C4-2B (cell line): ENCODE measurements at regions not wholly inside any gene's neighbourhood (a gene's known extent, or its start where the extent isn't known, plus 50 kb on each side); places are given as distances from the start of the nearest gene placed in this dataset.

Experiments used
- H3K27ac ChIP-seq: fragments of 450-650 bp; 2 replicates; pipeline ENCODE4 v1.5.1; 2017
- CTCF ChIP-seq: fragments of 450-650 bp; conservative IDR thresholded peaks from 2 replicates; pipeline ENCODE4 v1.5.1; 2017; ENCODE audit warnings: mild to moderate bottlenecking
- ZFX ChIP-seq: fragments of 450-650 bp; IDR thresholded peaks from 2 replicates; pipeline ENCODE4 v1.6.1; 2017

GRCh38 chr10:105982735-105983134 is 1181.8 kb downstream of the SORCS1 start:
- no peak overlapping the region for H3K27ac ChIP-seq
- no peak for TF ChIP-seq ZFX
- TF ChIP-seq CTCF, result no peak

DNA sequence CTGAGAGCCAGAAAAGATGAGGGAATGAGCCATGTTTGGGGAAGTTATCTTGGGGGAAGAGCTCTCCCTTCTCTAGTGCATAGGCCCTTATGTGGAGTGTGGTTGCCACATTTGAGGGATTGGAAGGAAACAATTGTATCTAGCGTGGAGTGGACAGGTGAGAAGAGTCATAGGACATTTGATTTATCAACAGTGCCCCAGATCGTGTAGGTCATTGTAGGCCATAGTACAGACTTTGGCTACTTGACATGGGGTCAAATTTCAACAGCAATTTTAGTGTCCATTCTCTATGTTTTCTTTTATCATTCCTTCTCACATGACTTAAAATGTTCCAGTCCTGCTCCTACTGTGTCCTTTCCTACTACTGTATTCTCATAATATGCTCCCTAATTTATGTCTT is 1182.8 kb downstream of the SORCS1 start:
- TF ChIP-seq CTCF (no peak), ZFX (no peak)
- H3K27ac ChIP-seq, result no peak overlapping the region

DNA sequence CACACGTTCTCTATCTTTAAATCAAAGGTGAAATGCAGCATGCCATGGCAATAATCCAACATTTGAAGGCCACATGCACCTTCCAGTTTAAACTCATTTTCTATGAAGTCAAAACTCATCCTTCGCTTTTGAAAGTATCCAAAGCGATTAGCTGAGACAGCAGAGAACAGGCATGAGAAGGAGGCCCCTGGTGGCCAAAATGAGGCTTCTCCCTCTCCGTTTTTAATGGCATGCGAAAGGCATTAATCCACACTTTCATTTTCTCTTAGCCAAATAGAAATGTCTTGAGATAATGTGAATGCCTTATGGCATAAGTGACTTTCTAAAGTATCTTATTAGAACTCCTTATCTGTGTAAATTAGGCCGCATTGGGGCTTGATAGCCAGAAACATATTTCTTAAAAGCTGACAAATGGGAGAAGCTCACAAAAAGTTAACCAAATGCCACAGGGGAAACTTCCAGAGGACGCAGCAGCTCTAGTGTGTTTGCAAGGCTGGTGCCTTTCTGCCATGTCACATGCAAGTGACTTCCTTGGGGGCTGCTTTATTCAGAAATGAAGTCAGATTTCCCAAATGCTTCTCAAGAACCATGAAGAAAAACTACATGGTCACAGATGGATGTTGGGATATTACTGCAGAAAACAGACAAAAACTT is 1189.6 kb downstream of the SORCS1 start:
- TF ChIP-seq CTCF (peak; percentile 88), ZFX (no peak)
- no peak overlapping the region for H3K27ac ChIP-seq

DNA sequence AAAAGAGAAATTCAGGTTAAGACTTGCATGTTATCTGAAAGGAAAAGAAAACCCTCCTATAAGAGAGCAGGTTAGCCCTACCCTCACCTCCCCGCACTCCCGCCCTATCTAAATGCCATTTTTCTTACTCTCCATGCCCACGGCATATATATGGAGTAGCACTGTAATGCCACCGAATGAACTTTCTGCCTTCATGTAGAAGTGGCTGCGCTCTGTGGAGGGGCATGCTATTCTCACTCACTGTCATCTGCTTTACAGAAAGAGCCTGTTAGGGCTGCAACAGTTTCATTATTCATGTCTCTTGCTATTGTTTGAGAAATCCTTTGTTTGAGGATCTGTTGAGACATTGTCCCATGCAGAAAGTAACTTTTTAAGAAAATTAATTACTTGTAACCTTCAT is 1190.6 kb downstream of the SORCS1 start:
- H3K27ac ChIP-seq, result no peak overlapping the region

DNA sequence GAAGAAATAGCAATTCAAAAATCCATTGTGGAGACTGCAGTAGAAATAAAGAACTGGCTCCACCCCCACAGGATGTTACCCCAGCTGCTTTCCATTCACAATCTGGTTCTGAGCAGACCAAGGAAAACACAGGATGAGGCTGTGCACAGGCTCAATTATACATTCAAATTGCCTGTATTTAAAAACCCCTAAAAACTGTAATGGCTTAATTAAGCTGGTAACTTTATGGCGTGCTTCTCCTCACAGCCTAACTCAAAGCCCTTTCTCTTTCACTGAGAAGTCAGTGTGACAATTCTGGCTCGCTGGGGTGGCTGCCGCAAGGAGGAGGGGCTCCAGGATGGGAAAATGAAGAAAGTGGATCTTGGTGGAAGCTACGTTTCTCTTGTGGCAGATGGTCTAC is 1191.1 kb downstream of the SORCS1 start:
- TF ChIP-seq ZFX (no peak), CTCF (no peak)
- H3K27ac ChIP-seq, result no peak overlapping the region

More for the DNA sequence above, 1190.6 kb downstream of the SORCS1 start:
- no peak for TF ChIP-seq CTCF
- no peak for TF ChIP-seq ZFX

GRCh38 chr10:105971460-105971859 is 1193.0 kb downstream of the SORCS1 start:
- H3K27ac ChIP-seq, result no peak overlapping the region
- no peak for TF ChIP-seq ZFX

DNA sequence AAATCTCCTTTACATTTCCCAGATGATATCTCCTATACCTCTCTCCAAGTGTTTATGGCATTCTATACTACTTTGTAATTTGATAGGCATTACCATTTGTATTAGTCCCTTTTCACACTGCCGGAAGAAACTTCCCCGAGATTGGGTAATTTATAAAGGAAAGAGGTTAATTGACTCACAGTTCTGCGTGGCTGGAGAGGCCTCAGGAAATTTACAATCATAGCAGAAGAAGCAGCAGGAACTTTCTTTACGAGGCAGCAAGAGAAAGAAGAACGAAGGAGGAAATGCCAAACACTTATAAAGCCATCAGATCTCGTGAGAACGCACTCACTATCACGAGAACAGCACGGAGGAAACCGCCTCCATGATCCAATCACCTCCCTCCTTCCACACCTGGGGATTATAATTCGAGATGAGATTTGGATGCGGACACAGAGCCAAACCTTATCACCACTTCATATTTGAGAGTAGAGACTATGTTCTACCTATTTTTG is 1194.6 kb downstream of the SORCS1 start:
- no peak for TF ChIP-seq ZFX
- TF ChIP-seq CTCF, result no peak
- no peak overlapping the region for H3K27ac ChIP-seq

- TF ChIP-seq ZFX (no peak), CTCF (no peak)
- no peak overlapping the region for H3K27ac ChIP-seq
Measured at GRCh38 chr10:105968666-105969065, 1195.8 kb downstream of the SORCS1 start.
